PC-9 (cell line): ENCODE measurements at regions not wholly inside any gene's neighbourhood (a gene's known extent, or its start where the extent isn't known, plus 50 kb on each side); places are given as distances from the start of the nearest gene placed in this dataset.

Source experiments
- BruUV-seq: library from RNA; stranded (reverse); fragments of 400-500 nt; replicated peaks from 2 replicates; lab custom pipeline; 2021; lab: Mats Ljungman, UMichigan
- CTCF ChIA-PET: fragments of 300-600 bp; sonication (Branson Sonifier 250); formaldehyde crosslinking; loops from one replicate; lab custom pipeline; 2022; ENCODE audit warnings: antibody characterized with exemption; lab: Charles Lee
- POLR2A ChIA-PET: fragments of 300-600 bp; sonication (Branson Sonifier 250); formaldehyde crosslinking; loops from one replicate; lab custom pipeline; 2022; ENCODE audit warnings: antibody characterized with exemption; ENCODE audit not compliant: unreplicated experiment; lab: Charles Lee
- DNase-seq, 2 experiments: peaks; one replicate each; pipeline versions ENCODE4 v3.0.0 to v3.0.0-alpha.2; 2015 to 2022; ENCODE audit warnings: mixed read lengths in 1 of 2
- H2AFZ ChIP-seq: fragments of 200-600 bp; sonication (generic); 2 replicates; pipeline ENCODE4 v1.8.1; 2017; ENCODE audit warnings: antibody characterized with exemption
- H3F3A ChIP-seq: fragments of 200-600 bp; sonication (generic); 2 replicates; pipeline ENCODE4 v1.8.1; 2017; ENCODE audit warnings: antibody characterized with exemption, mild to moderate bottlenecking, low read depth; ENCODE audit not compliant: insufficient read depth
- H3K27ac ChIP-seq: fragments of 200-600 bp; sonication (generic); 2 replicates; pipeline ENCODE4 v1.6.1; 2016; ENCODE audit warnings: mixed run types
- H3K27me3 ChIP-seq: fragments of 200-600 bp; sonication (generic); 2 replicates; pipeline ENCODE4 v1.6.1; 2016; ENCODE audit warnings: low read depth, mixed run types; ENCODE audit not compliant: insufficient read depth
- H3K36me3 ChIP-seq: fragments of 200-600 bp; sonication (generic); 2 replicates; pipeline ENCODE4 v1.6.1; 2016; ENCODE audit warnings: low read depth, mixed run types
- H3K4me1 ChIP-seq: fragments of 200-600 bp; sonication (generic); replicated peaks from 2 replicates; pipeline ENCODE4 v1.6.1; 2016; ENCODE audit warnings: mixed run types; ENCODE audit not compliant: insufficient read depth
- H3K4me2 ChIP-seq: fragments of 200-600 bp; sonication (generic); 2 replicates; pipeline ENCODE4 v1.6.1; 2017; ENCODE audit warnings: mixed run types
- H3K4me3 ChIP-seq: fragments of 200-600 bp; sonication (generic); 2 replicates; pipeline ENCODE4 v1.6.1; 2016; ENCODE audit warnings: mixed run types
- H3K79me2 ChIP-seq: fragments of 200-600 bp; sonication (generic); 2 replicates; pipeline ENCODE4 v1.6.1; 2017; ENCODE audit warnings: low read depth, mixed run types
- H3K9me2 ChIP-seq: fragments of 200-600 bp; sonication (generic); 2 replicates; pipeline ENCODE4 v1.8.1; 2017; ENCODE audit warnings: mild to moderate bottlenecking; ENCODE audit not compliant: insufficient read depth
- H3K9me3 ChIP-seq: fragments of 200-600 bp; sonication (generic); 2 replicates; pipeline ENCODE4 v1.8.1; 2016; ENCODE audit warnings: low read depth; ENCODE audit not compliant: insufficient read depth
- H4K20me1 ChIP-seq: fragments of 200-600 bp; sonication (generic); 2 replicates; pipeline ENCODE4 v1.8.1; 2017; ENCODE audit not compliant: insufficient read depth
- CTCF ChIP-seq: fragments of 200-600 bp; sonication (generic); conservative IDR thresholded peaks from 2 replicates; pipeline ENCODE4 v1.6.1; 2017; ENCODE audit warnings: mixed run types, antibody characterized with exemption, mild to moderate bottlenecking, moderate library complexity
- EZH2 ChIP-seq: fragments of 200-600 bp; sonication (generic); IDR thresholded peaks from 2 replicates; pipeline ENCODE4 v1.8.0; 2017; ENCODE audit warnings: antibody characterized with exemption, low read depth
- intact Hi-C: fragments of 100-400 bp; cut with micrococcal nuclease; formaldehyde crosslinking; loops from one replicate; pipeline ENCODE4 v1.10.0; 2022; ENCODE audit not compliant: unreplicated experiment

DNA sequence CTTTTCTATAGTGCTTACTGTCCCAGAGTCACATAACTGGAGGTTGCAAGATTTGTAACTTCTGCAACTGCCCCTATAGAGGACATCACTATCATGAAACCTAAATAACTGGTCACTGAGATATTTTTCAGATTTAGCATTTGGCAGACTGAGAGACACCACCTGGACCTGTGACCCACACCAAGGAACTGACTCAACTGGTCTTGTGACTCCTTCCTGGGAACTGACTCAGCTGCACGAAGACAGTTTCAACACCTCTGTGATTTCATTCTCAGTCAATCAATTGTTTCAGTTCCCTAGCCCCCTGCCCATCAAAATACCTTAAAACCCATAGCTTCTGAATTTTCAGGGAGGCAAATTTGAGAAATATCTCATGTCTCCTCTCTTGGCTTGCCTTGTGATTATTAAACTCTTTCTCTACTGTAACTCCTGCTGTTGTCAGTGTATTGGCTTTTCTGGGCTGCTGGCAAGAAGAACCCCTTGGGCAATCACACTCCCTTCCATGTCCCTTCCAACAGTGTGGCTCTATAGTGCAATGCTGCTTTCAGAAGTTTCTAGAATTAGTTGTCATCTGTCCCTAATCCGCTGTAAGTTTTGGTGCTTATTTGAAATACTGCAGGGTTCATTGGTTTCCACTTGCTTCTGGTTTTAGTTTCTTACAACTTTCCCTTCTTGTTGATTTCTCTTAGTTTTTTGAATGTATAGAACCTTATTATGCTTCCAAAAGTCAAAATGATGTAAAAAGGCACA lies 127.8 kb upstream of the ADCY1 start:
- Histone ChIP-seq H2AFZ (no peak overlapping the region), H4K20me1 (no peaks in the 10 kb centered on the region), H3K36me3 (peaks cover 7% of the 10 kb centered on the region), H3K9me3 (peaks cover 14% of the 10 kb centered on the region), H3K4me3 (no peak overlapping the region), H3K27ac (peak overlapping the region; percentile 74), H3K9me2 (no peaks in the 10 kb centered on the region), H3K27me3 (no peaks in the 10 kb centered on the region), H3K79me2 (no peaks in the 10 kb centered on the region), H3K4me1 (peaks cover 33% of the 10 kb centered on the region), H3K4me2 (peak overlapping the region; percentile 43), H3F3A (peaks cover 16% of the 10 kb centered on the region)
- DNase-seq, result peak in 1 of 2 experiments; percentile 79
- intact Hi-C loops, result no loop called here
- CTCF ChIA-PET, result no interaction called here
- POLR2A ChIA-PET, result no interaction called here
- BruUV-seq, result no TSS peak
- TF ChIP-seq EZH2, result no peak
- TF ChIP-seq CTCF, result no peak

GRCh38 chr7:45447296-45447695 lies 126.9 kb upstream of the ADCY1 start:
- BruUV-seq, result no TSS peak
- H3K4me2 ChIP-seq, result no peak overlapping the region

DNA sequence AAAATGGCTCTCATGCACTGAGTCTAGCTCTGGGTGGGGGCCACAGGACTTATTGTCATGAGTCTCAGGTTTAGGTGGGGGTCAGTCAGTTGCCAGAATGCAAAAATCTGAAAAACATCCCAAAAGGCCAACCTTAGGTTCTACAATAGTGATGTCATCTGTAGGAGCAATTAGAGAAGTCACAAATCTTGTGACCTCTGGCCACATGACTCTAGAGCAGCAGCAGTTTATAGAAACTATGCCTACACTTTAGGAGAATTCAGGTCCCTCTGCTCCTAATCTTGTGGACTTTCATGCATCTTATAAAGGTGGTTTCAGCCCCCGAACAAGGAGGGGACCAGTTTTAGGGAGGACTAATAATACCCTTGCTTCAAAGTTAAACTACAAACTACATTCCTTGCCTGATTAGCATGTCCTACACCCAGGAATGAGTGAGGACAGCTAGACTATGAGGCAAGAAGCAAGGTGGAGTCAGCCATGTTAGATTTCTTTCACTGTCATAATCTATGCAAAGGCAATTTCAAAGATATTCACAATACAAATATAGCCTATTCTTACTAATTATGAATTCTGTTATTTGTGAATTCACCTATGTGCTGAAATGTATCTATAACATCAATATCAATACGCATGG lies 123.5 kb upstream of the ADCY1 start:
- Histone ChIP-seq H4K20me1 (no peaks in the 10 kb centered on the region), H3K36me3 (peaks cover 7% of the 10 kb centered on the region), H3K4me3 (no peak overlapping the region), H3K4me2 (no peak overlapping the region), H3K9me2 (no peaks in the 10 kb centered on the region), H3K4me1 (peaks cover 36% of the 10 kb centered on the region), H3K27ac (no peak overlapping the region), H3K27me3 (no peaks in the 10 kb centered on the region), H3K9me3 (peaks cover 14% of the 10 kb centered on the region), H2AFZ (no peak overlapping the region), H3F3A (peaks cover 13% of the 10 kb centered on the region), H3K79me2 (no peaks in the 10 kb centered on the region)
- intact Hi-C loops, result no loop called here
- POLR2A ChIA-PET, result no interaction called here
- CTCF ChIA-PET, result no interaction called here
- no TSS peak for BruUV-seq
- TF ChIP-seq CTCF, result no peak
- no peak for TF ChIP-seq EZH2
- DNase-seq, result no peak

More at GRCh38 chr7:45447296-45447695, 126.9 kb upstream of the ADCY1 start:
- POLR2A ChIA-PET, result no interaction called here
- Histone ChIP-seq H3K27ac (peak overlapping the region; percentile 74; the same call in 1 of the 2 replicates), H3K79me2 (no peaks in the 10 kb centered on the region), H3K4me3 (0 out of 2 replicates have a peak overlapping the region, but pooled peaks have one; percentile 4), H3F3A (peaks cover 19% of the 10 kb centered on the region), H4K20me1 (no peaks in the 10 kb centered on the region), H2AFZ (no peak overlapping the region), H3K9me2 (no peaks in the 10 kb centered on the region), H3K36me3 (peaks cover 7% of the 10 kb centered on the region), H3K27me3 (no peaks in the 10 kb centered on the region), H3K9me3 (peaks cover 14% of the 10 kb centered on the region), H3K4me1 (peaks cover 42% of the 10 kb centered on the region)
- DNase-seq, result no peak
- intact Hi-C loops, result no loop called here
- CTCF ChIA-PET, result interaction anchor here (0.7 kb wide), 1 partner anchor 25 kb away, joined by 3 read pairs; no protein-coding TSS in a partner anchor
- TF ChIP-seq CTCF (no peak), EZH2 (no peak)
